OCI-LY7 (cell line): ENCODE measurements at regions not wholly inside any gene's neighbourhood (a gene's known extent, or its start where the extent isn't known, plus 50 kb on each side); places are given as distances from the start of the nearest gene placed in this dataset.
"Not testable (repeated sequence)": the region's sequence is repeated elsewhere in the genome, so short reads cannot be mapped to it uniquely, and the experiment has no call there.

Experiments used
- BruUV-seq: library from RNA; stranded (reverse); fragments of 400-500 nt; replicated peaks from 2 replicates; lab custom pipeline; 2021; lab: Mats Ljungman, UMichigan
- CTCF ChIA-PET: fragments of 300-600 bp; sonication (Branson Sonifier 250); formaldehyde crosslinking; loops from one replicate; lab custom pipeline; 2022; ENCODE audit warnings: antibody characterized with exemption; ENCODE audit not compliant: unreplicated experiment; lab: Charles Lee
- POLR2A ChIA-PET: fragments of 300-600 bp; sonication (Branson Sonifier 250); formaldehyde crosslinking; loops from one replicate; lab custom pipeline; 2022; ENCODE audit warnings: antibody characterized with exemption; lab: Charles Lee
- DNase-seq: peaks from one replicate; pipeline ENCODE4 v3.0.0-alpha.2; 2015; ENCODE audit warnings: low spot score
- H2AFZ ChIP-seq: fragments of 200-600 bp; sonication (generic), shearing (Covaris generic); 2 replicates; pipeline ENCODE4 v1.6.1; 2014; ENCODE audit warnings: mild to moderate bottlenecking, antibody characterized with exemption, low read length, moderate library complexity
- H3K27ac ChIP-seq: fragments of 200-600 bp; sonication (generic); 2 replicates; pipeline ENCODE4 v1.5.1; 2014; ENCODE audit warnings: mixed run types, low read depth, mild to moderate bottlenecking, moderate library complexity, low read length, inconsistent platforms; ENCODE audit not compliant: poor library complexity, severe bottlenecking
- H3K36me3 ChIP-seq: fragments of 200-600 bp; sonication (generic); 2 replicates; pipeline ENCODE4 v1.6.1; 2014; ENCODE audit warnings: mild to moderate bottlenecking, antibody characterized with exemption, low read length, moderate library complexity, mixed read lengths; ENCODE audit not compliant: insufficient read depth
- H3K4me1 ChIP-seq: fragments of 200-600 bp; sonication (generic); 2 replicates; pipeline ENCODE4 v1.5.1; 2014; ENCODE audit warnings: mild to moderate bottlenecking, low read length; ENCODE audit not compliant: insufficient read depth, poor library complexity, severe bottlenecking
- H3K4me2 ChIP-seq: fragments of 200-600 bp; sonication (generic); 2 replicates; pipeline ENCODE4 v1.6.1; 2014; ENCODE audit warnings: mild to moderate bottlenecking, low read length
- H3K4me3 ChIP-seq: fragments of 200-600 bp; sonication (generic); 2 replicates; pipeline ENCODE4 v1.5.1; 2014; ENCODE audit warnings: mild to moderate bottlenecking, low read depth, low read length; ENCODE audit not compliant: poor library complexity, severe bottlenecking
- H3K79me2 ChIP-seq: fragments of 200-600 bp; sonication (generic); 2 replicates; pipeline ENCODE4 v1.6.1; 2016; ENCODE audit warnings: low read depth, mild to moderate bottlenecking, low read length, moderate library complexity, mixed read lengths; ENCODE audit not compliant: insufficient read depth
- H3K9me2 ChIP-seq: fragments of 200-600 bp; sonication (generic); 2 replicates; pipeline ENCODE4 v1.6.1; 2016; ENCODE audit warnings: mild to moderate bottlenecking, low read length, mixed read lengths; ENCODE audit not compliant: insufficient read depth
- H3K9me3 ChIP-seq: fragments of 200-600 bp; sonication (generic); 2 replicates; pipeline ENCODE4 v1.6.1; 2014; ENCODE audit warnings: mild to moderate bottlenecking, mixed run types, low read length, mixed read lengths
- H4K20me1 ChIP-seq: fragments of 200-600 bp; sonication (generic); 2 replicates; pipeline ENCODE4 v1.6.1; 2014; ENCODE audit warnings: mild to moderate bottlenecking, antibody characterized with exemption, low read length, moderate library complexity, mixed read lengths; ENCODE audit not compliant: insufficient read depth
- EZH2phosphoT487 ChIP-seq: fragments of 200-600 bp; sonication (generic); IDR thresholded peaks from 2 replicates; pipeline ENCODE4 v1.6.1; 2018; ENCODE audit warnings: low read depth, borderline replicate concordance, mild to moderate bottlenecking, mixed run types, antibody characterized with exemption, low read length, moderate library complexity, mixed read lengths
- intact Hi-C: fragments of 100-400 bp; cut with micrococcal nuclease; formaldehyde crosslinking; loops from one replicate; pipeline ENCODE4 v1.10.0; 2022; ENCODE audit not compliant: unreplicated experiment
- TF ChIP-seq, protein P1 (sequence below): fragments of 200-600 bp; sonication (generic); conservative IDR thresholded peaks from 2 replicates; pipeline ENCODE4 v1.5.1; 2014; ENCODE audit warnings: mild to moderate bottlenecking, antibody characterized with exemption, low read length, moderate library complexity, mixed read lengths

DNA sequence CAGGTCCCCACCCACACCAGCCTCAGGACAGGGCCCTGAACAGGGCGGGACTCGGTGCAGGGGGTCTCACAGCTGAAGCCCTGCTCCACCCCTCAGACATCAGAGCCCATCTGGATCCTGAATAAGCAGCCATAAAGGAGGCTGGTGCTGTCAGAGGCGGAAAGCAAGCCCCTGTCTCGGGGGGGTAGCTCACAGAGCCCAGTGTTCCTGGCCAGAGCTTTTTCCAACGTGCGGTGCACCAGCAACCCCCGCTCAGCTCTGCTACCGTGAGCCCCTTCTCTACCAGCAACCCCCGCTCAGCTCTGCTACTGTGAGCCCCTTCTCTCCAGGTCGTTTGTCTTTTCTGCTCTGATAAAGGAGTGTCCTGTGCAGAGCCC lies 136.5 kb upstream of the SFSWAP start:
- ChIA-PET POLR2A (interaction anchor here (0.7 kb wide), 1 partner anchor 16 kb away, joined by 3 read pairs; no protein-coding TSS in a partner anchor), CTCF (no interaction called here)
- TF ChIP-seq EZH2phosphoT487, result no peak
- TF ChIP-seq, protein P1, sequence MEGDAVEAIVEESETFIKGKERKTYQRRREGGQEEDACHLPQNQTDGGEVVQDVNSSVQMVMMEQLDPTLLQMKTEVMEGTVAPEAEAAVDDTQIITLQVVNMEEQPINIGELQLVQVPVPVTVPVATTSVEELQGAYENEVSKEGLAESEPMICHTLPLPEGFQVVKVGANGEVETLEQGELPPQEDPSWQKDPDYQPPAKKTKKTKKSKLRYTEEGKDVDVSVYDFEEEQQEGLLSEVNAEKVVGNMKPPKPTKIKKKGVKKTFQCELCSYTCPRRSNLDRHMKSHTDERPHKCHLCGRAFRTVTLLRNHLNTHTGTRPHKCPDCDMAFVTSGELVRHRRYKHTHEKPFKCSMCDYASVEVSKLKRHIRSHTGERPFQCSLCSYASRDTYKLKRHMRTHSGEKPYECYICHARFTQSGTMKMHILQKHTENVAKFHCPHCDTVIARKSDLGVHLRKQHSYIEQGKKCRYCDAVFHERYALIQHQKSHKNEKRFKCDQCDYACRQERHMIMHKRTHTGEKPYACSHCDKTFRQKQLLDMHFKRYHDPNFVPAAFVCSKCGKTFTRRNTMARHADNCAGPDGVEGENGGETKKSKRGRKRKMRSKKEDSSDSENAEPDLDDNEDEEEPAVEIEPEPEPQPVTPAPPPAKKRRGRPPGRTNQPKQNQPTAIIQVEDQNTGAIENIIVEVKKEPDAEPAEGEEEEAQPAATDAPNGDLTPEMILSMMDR, result no peak
- no peaks in the 10 kb centered on the region for H3K36me3 ChIP-seq
- no peaks in the 10 kb centered on the region for H3K9me2 ChIP-seq
- H3K9me3 ChIP-seq, result no peaks in the 10 kb centered on the region
- no peak overlapping the region for H3K27ac ChIP-seq
- no peaks in the 10 kb centered on the region for H3K4me1 ChIP-seq
- no peak overlapping the region for H2AFZ ChIP-seq
- no peak for DNase-seq
- no peak overlapping the region for H3K4me3 ChIP-seq
- no peak overlapping the region for H3K4me2 ChIP-seq
- intact Hi-C loops, result no loop called here
- no peaks in the 10 kb centered on the region for H4K20me1 ChIP-seq
- H3K79me2 ChIP-seq, result no peaks in the 10 kb centered on the region
- BruUV-seq, result no TSS peak

DNA sequence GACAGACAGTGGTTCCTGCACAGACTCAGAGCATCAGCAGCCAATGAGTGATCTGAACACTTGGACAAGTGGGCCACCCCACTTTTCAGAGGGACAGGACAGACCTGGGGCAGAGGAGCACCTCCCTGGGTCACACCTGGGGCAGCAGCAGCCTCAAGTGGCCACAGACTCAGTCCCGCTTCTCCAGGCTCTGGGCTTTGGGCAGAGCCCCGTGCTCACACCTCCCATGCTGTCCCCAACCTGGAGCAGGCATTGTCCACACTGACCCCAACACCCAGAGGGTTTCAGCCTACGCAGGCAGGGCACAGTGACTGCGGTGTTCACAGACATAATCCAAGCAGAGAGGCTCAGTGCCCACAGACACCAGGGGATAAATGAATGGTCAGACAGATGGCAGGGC lies 135.5 kb upstream of the SFSWAP start:
- no peaks in the 10 kb centered on the region for H3K9me2 ChIP-seq
- H4K20me1 ChIP-seq, result no peaks in the 10 kb centered on the region
- H3K9me3 ChIP-seq, result no peaks in the 10 kb centered on the region
- no TSS peak for BruUV-seq
- H3K4me1 ChIP-seq, result no peaks in the 10 kb centered on the region
- ChIA-PET CTCF (no interaction called here), POLR2A (no interaction called here)
- H3K79me2 ChIP-seq, result no peaks in the 10 kb centered on the region
- H3K4me3 ChIP-seq, result no peak overlapping the region
- no peak overlapping the region for H3K27ac ChIP-seq
- no peaks in the 10 kb centered on the region for H3K36me3 ChIP-seq
- no peak for DNase-seq
- no peak overlapping the region for H3K4me2 ChIP-seq
- TF ChIP-seq, protein P1, result no peak
- no peak for TF ChIP-seq EZH2phosphoT487
- no peak overlapping the region for H2AFZ ChIP-seq
- intact Hi-C loops, result no loop called here

DNA sequence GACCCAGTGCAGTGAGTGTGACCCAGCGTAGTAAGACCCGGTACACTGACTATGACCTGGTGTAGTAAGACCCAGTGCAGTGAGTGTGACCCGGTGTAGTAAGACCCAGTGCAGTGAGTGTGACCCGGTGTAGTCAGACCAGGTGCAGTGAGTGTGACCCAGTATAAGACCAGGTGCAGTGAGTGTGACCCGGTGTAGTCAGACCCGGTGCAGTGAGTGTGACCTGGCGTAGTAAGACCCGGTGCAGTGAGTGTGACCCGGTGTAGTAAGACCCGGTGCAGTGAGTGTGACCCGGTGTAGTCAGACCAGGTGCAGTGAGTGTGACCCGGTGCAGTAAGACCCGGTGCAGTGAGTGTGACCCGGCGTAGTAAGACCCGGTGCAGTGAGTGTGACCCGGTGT lies 134.2 kb upstream of the SFSWAP start:
- intact Hi-C loops, DNase-seq, H3K4me3 ChIP-seq, H3K9me2 ChIP-seq, BruUV-seq, H3K79me2 ChIP-seq, H4K20me1 ChIP-seq, H3K27ac ChIP-seq, H3K9me3 ChIP-seq, H3K36me3 ChIP-seq, H3K4me2 ChIP-seq, CTCF ChIA-PET, H2AFZ ChIP-seq, H3K4me1 ChIP-seq, POLR2A ChIA-PET: not testable (repeated sequence)
